Smooth muscle cell (in vitro differentiated cells): ENCODE measurements at regions not wholly inside any gene's neighbourhood (a gene's known extent, or its start where the extent isn't known, plus 50 kb on each side); places are given as distances from the start of the nearest gene placed in this dataset.

Experiments used
- DNase-seq: peaks from one replicate; lab custom pipeline; 2025; ENCODE audit not compliant: unreplicated experiment; lab: John Stamatoyannopoulos, UW
- H2AFZ ChIP-seq: fragments of 200-600 bp; sonication (generic); 2 replicates; pipeline ENCODE4 v1.6.0; 2016; ENCODE audit warnings: antibody characterized with exemption, low read depth, mild to moderate bottlenecking
- H3F3A ChIP-seq: fragments of 200-600 bp; sonication (generic); 2 replicates; pipeline ENCODE4 v1.6.0; 2017; ENCODE audit warnings: antibody characterized with exemption, low read depth
- H3K27ac ChIP-seq: fragments of 200-600 bp; sonication (generic); 2 replicates; pipeline ENCODE4 v1.5.1; 2016; ENCODE audit warnings: low read depth, mild to moderate bottlenecking
- H3K27me3 ChIP-seq: fragments of 200-600 bp; sonication (generic); 2 replicates; pipeline ENCODE4 v1.6.1; 2016; ENCODE audit warnings: low read depth, mild to moderate bottlenecking
- H3K36me3 ChIP-seq: fragments of 200-600 bp; sonication (generic); 2 replicates; pipeline ENCODE4 v1.5.1; 2016; ENCODE audit warnings: low read depth
- H3K4me1 ChIP-seq: fragments of 200-600 bp; sonication (generic); 2 replicates; pipeline ENCODE4 v1.5.1; 2016; ENCODE audit warnings: low read depth
- H3K4me2 ChIP-seq: fragments of 200-600 bp; sonication (generic); 2 replicates; pipeline ENCODE4 v1.6.0; 2016; ENCODE audit warnings: mild to moderate bottlenecking
- H3K4me3 ChIP-seq: fragments of 200-600 bp; sonication (generic); 2 replicates; pipeline ENCODE4 v1.5.1; 2016; ENCODE audit warnings: mild to moderate bottlenecking
- H3K79me2 ChIP-seq: fragments of 200-600 bp; sonication (generic); 2 replicates; pipeline ENCODE4 v1.6.0; 2016; ENCODE audit warnings: low read depth, mild to moderate bottlenecking
- H3K9ac ChIP-seq: fragments of 200-600 bp; sonication (generic); 2 replicates; pipeline ENCODE4 v1.6.0; 2016; ENCODE audit warnings: low read depth
- H3K9me3 ChIP-seq: fragments of 200-600 bp; sonication (generic); replicated peaks from 2 replicates; pipeline ENCODE4 v1.5.1; 2016; ENCODE audit warnings: low read depth
- H4K20me1 ChIP-seq: fragments of 200-600 bp; sonication (generic); 2 replicates; pipeline ENCODE4 v1.6.0; 2016; ENCODE audit warnings: low read depth
- CTCF ChIP-seq: fragments of 200-600 bp; sonication (generic); IDR thresholded peaks from 2 replicates; pipeline ENCODE4 v1.5.1; 2017; ENCODE audit warnings: borderline replicate concordance, mild to moderate bottlenecking, antibody characterized with exemption; ENCODE audit not compliant: insufficient read depth, poor library complexity, severe bottlenecking
- WGBS: methylation state at CpG from one replicate; pipeline ENCODE4 v1.1.7; 2016; ENCODE audit warnings: low lambda C conversion rate; 5-methylcytosine and 5-hydroxymethylcytosine counted together

- WGBS = 88% methylated on average over 8 of the region's 8 CpGs
- Histone ChIP-seq H3K9ac (no peak overlapping the region), H3K4me2 (no peak overlapping the region), H2AFZ (no peak overlapping the region), H3K27ac (no peak overlapping the region), H3K27me3 (no peaks in the 10 kb centered on the region), H3F3A (no peaks in the 10 kb centered on the region), H3K79me2 (no peaks in the 10 kb centered on the region), H3K9me3 (no peaks in the 10 kb centered on the region), H3K4me1 (no peaks in the 10 kb centered on the region), H4K20me1 (no peaks in the 10 kb centered on the region), H3K36me3 (no peaks in the 10 kb centered on the region), H3K4me3 (no peak overlapping the region)
- no peak for TF ChIP-seq CTCF
- DNase-seq = no peak
Measured at GRCh38 chr1:30041741-30042437, 681.5 kb downstream of the MATN1 start.

DNA sequence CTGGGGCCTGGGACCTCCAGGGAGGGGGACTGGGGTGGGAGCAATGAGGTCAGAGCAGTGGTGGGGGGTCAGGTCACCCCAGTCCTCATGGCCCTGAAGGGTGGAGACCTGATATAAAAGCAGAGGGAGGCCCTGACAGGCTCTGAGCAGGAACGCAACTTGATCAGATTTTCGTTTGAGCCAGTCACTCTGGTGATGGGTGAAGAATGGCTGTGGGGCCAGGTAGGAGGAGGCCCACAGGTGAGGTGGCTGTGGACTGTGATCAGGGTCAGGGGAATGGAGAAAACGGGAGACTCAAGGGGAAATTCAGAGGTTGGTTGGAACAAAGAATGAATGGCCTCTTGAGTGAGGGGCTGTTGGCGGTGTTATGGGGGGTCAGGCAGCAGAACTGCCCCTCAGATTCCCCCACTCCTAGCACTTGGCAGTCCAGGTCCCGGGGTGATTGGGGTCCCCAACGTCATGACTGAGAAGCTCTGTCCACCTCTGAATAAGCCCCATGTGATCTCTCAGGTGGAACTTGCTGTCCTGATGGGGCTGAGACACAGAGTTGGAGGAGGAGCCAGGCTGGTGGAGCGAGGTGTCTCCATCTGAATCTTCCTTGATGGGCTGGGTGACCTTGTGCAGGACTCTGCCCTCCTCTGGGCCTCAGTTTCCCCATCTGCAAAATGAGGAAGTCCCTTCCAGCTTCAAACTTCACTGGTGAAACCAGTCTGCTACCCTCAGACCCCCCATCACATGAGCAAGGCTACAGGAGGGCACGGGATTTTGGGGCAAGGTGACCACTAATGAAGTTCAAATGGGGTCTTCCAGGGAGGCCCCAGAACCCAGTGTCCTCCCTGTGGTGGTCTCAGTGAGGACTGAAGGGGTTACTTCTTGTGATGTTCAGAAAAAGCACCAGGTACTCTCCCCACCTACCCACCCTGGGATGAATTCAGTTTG is 683.0 kb downstream of the MATN1 start:
- Histone ChIP-seq H3K9me3 (no peaks in the 10 kb centered on the region), H4K20me1 (no peaks in the 10 kb centered on the region), H3K79me2 (no peaks in the 10 kb centered on the region), H3K27me3 (no peaks in the 10 kb centered on the region), H3K4me1 (no peaks in the 10 kb centered on the region), H3K4me2 (no peak overlapping the region), H3K27ac (no peak overlapping the region), H3F3A (no peaks in the 10 kb centered on the region), H2AFZ (no peak overlapping the region), H3K9ac (no peak overlapping the region), H3K36me3 (no peaks in the 10 kb centered on the region), H3K4me3 (no peak overlapping the region)
- no peak for TF ChIP-seq CTCF
- DNase-seq = no peak
- WGBS = 86% methylated on average over 8 of the region's 8 CpGs

DNA sequence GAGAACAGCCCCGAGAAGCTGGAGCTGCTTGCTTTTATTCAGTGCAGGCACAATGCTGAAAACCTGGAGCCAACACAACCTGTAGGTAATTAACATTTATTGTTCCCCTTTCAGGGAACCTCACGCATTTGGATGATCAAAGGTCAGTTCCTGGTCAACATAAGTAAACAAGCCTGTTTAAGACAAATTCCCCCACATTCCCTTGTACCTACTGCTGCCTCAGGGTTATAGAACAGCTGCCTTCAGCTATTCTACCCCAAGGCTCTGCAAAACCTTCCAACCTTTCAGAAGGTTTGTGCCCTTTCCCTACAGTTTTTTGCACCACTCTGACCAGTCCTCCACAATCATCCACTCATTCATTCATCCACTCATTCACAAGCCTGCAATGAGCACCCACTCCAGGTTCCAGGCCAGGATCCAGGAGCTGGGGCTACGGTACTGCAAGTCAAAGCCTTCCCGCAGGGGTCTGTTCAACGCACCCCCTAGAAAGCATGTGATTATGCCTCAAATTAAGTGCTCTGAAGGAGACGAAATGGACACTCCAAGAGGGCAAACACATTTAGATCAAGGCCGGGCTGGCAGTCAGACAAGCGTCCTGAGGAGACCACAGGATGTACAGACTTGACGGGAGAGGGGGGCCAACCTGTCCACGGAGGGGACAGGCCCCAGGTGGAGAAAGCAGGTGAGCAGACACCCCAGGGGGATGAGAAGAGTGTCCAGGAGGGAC is 683.9 kb downstream of the MATN1 start:
- no peak for TF ChIP-seq CTCF
- H3K79me2 ChIP-seq = no peaks in the 10 kb centered on the region
- no peaks in the 10 kb centered on the region for H3K4me1 ChIP-seq
- no peaks in the 10 kb centered on the region for H3F3A ChIP-seq
- no peaks in the 10 kb centered on the region for H3K36me3 ChIP-seq
- H2AFZ ChIP-seq = no peak overlapping the region
- H3K4me3 ChIP-seq = no peak overlapping the region
- H3K4me2 ChIP-seq = no peak overlapping the region
- no peaks in the 10 kb centered on the region for H3K9me3 ChIP-seq
- WGBS = 86% methylated on average over 10 of the region's 10 CpGs
- DNase-seq = no peak
- no peaks in the 10 kb centered on the region for H4K20me1 ChIP-seq
- no peak overlapping the region for H3K27ac ChIP-seq
- H3K27me3 ChIP-seq = no peaks in the 10 kb centered on the region
- no peak overlapping the region for H3K9ac ChIP-seq
